ENCODE measurements at regions not wholly inside any gene's neighbourhood (a gene's known extent, or its start where the extent isn't known, plus 50 kb on each side); places are given as distances from the start of the nearest gene placed in this dataset.
A peak's percentile ranks its signal among the peaks of the same experiment; 100 is the strongest.

DNA sequence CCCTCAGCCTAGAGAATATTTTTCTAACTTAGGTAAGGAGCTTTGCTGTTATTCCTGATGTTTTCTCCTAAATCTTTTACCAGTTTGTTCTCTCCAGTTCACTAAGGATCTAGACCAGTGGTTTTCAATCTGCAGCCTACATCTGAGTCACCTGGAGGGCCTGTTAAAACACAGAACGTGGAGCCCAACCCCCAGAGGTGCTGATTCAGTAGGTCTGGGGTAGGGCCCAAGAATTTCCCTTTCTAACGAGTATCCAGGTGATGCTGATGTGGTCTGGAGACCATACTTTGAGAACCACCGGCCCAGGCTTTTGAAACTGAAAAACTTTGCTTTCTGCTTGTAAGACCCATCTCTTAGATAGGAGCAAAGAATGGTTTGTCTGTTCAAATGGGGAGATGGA, 51.2 kb upstream of the KMT2E start:
- no peak overlapping the region for H2BK15ac ChIP-seq (replicated peaks; ENCODE audit: low read depth)
- no peak for DNase-seq
- H3K27ac ChIP-seq (ENCODE audit: low read depth, low read length) = no peak overlapping the region
- no peak overlapping the region for H3K4ac ChIP-seq (ENCODE audit: low read depth, low read length)
- no peak overlapping the region for H4K5ac ChIP-seq (ENCODE audit: low read length)
- no peak overlapping the region for H2BK5ac ChIP-seq (ENCODE audit: low read length)
- no peak overlapping the region for H3K23ac ChIP-seq (ENCODE audit: low read length)
- no peaks in the 10 kb centered on the region for H3K36me3 ChIP-seq (ENCODE audit: control insufficient read depth, insufficient read depth, low read length)
- H3K9ac ChIP-seq (ENCODE audit: low read length) = no peak overlapping the region
- no peak overlapping the region for H2BK120ac ChIP-seq (ENCODE audit: low read depth, low read length)
- no peak overlapping the region for H2AK5ac ChIP-seq (ENCODE audit: low read length)
- no peaks in the 10 kb centered on the region for H3K79me2 ChIP-seq (ENCODE audit: control insufficient read depth, insufficient read depth, low read length)
- no peak overlapping the region for H4K8ac ChIP-seq (ENCODE audit: low read depth, low read length)
- no CpG with 5 or more reads among the region's 3 CpGs for WGBS (ENCODE audit: extremely low coverage, insufficient coverage, low lambda C conversion rate)
- no peak overlapping the region for H3K4me3 ChIP-seq (ENCODE audit: low read length)
- H3K27me3 ChIP-seq (ENCODE audit: insufficient read depth, low read length, poor library complexity) = no peaks in the 10 kb centered on the region
- no peak overlapping the region for H3K4me2 ChIP-seq (ENCODE audit: low read length)
- no peak overlapping the region for H3K56ac ChIP-seq (ENCODE audit: low read length)
- H3K18ac ChIP-seq (ENCODE audit: low read length) = no peak overlapping the region
- no peaks in the 10 kb centered on the region for H3K4me1 ChIP-seq (ENCODE audit: control insufficient read depth, low read depth, low read length)
- no peaks in the 10 kb centered on the region for H3K79me1 ChIP-seq (ENCODE audit: low read length)

DNA sequence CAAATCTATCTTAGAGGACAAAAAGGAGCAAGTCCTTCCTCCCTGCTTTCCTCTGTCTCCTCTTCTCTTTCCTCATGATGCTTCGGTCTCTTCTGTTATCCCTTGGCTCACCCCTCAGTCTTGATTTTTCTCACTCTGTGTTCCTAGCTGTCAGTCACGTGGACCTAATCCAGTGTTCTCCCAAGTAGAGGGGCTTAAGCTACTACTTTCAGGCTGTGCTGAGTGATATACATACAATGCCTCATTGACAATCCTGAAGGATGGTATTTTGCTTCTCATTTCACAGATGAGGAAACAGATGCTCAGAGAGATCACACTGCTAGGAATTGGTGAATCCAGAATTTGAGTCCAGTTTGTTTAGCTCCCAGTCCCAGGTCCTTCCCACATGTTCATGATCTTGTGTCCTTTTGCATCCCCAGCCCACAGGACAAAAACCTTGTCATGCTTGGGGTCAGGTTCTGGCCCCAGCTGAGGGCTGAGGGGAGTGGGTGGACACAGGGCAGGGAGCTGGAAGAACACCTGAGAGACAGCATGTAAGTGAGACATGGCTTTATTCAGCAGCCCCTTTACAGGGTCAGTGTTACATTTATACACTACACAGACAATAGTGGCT, 50.5 kb upstream of the KMT2E start:
- Histone ChIP-seq H3K4me1 (ENCODE audit: control insufficient read depth, low read depth, low read length) (no peaks in the 10 kb centered on the region), H4K8ac (ENCODE audit: low read depth, low read length) (no peak overlapping the region), H2BK120ac (ENCODE audit: low read depth, low read length) (no peak overlapping the region), H3K56ac (ENCODE audit: low read length) (no peak overlapping the region), H3K27me3 (ENCODE audit: insufficient read depth, low read length, poor library complexity) (no peaks in the 10 kb centered on the region), H3K27ac (ENCODE audit: low read depth, low read length) (no peak overlapping the region), H2AK5ac (ENCODE audit: low read length) (no peak overlapping the region), H3K23ac (ENCODE audit: low read length) (no peak overlapping the region), H3K4ac (ENCODE audit: low read depth, low read length) (no peak overlapping the region), H3K4me2 (ENCODE audit: low read length) (no peak overlapping the region), H3K79me2 (ENCODE audit: control insufficient read depth, insufficient read depth, low read length) (no peaks in the 10 kb centered on the region), H3K18ac (ENCODE audit: low read length) (no peak overlapping the region), H3K79me1 (ENCODE audit: low read length) (no peaks in the 10 kb centered on the region), H3K9ac (ENCODE audit: low read length) (no peak overlapping the region), H2BK15ac (replicated peaks; ENCODE audit: low read depth) (no peak overlapping the region), H3K4me3 (ENCODE audit: low read length) (no peak overlapping the region), H2BK5ac (ENCODE audit: low read length) (no peak overlapping the region), H3K36me3 (ENCODE audit: control insufficient read depth, insufficient read depth, low read length) (no peaks in the 10 kb centered on the region), H4K5ac (ENCODE audit: low read length) (no peak overlapping the region)
- DNase-seq = peak; percentile 55
- no CpG with 5 or more reads among the region's 2 CpGs for WGBS (ENCODE audit: extremely low coverage, insufficient coverage, low lambda C conversion rate)

- no CpG with 5 or more reads among the region's 3 CpGs for WGBS (ENCODE audit: extremely low coverage, insufficient coverage, low lambda C conversion rate)
Measured at GRCh38 chr7:104963991-104964385, 50.0 kb upstream of the KMT2E start.

More at GRCh38 chr7:104963991-104964385, 50.0 kb upstream of the KMT2E start:
- H3K36me3 ChIP-seq (ENCODE audit: control insufficient read depth, insufficient read depth, low read length) = no peaks in the 10 kb centered on the region
- H3K4me2 ChIP-seq (ENCODE audit: low read length) = no peak overlapping the region
- no peaks in the 10 kb centered on the region for H3K79me1 ChIP-seq (ENCODE audit: low read length)
- no peak overlapping the region for H3K4ac ChIP-seq (ENCODE audit: low read depth, low read length)
- no peak overlapping the region for H2BK120ac ChIP-seq (ENCODE audit: low read depth, low read length)
- no peak overlapping the region for H4K5ac ChIP-seq (ENCODE audit: low read length)
- DNase-seq = peak; percentile 57
- no peak overlapping the region for H3K56ac ChIP-seq (ENCODE audit: low read length)
- H3K18ac ChIP-seq (ENCODE audit: low read length) = no peak overlapping the region
- no peak overlapping the region for H3K27ac ChIP-seq (ENCODE audit: low read depth, low read length)
- no peaks in the 10 kb centered on the region for H3K79me2 ChIP-seq (ENCODE audit: control insufficient read depth, insufficient read depth, low read length)
- H3K23ac ChIP-seq (ENCODE audit: low read length) = no peak overlapping the region
- no peak overlapping the region for H3K9ac ChIP-seq (ENCODE audit: low read length)
- no peak overlapping the region for H2AK5ac ChIP-seq (ENCODE audit: low read length)
- no peak overlapping the region for H2BK15ac ChIP-seq (replicated peaks; ENCODE audit: low read depth)
- H3K4me3 ChIP-seq (ENCODE audit: low read length) = no peak overlapping the region
- H3K4me1 ChIP-seq (ENCODE audit: control insufficient read depth, low read depth, low read length) = no peaks in the 10 kb centered on the region
- H2BK5ac ChIP-seq (ENCODE audit: low read length) = no peak overlapping the region
- H4K8ac ChIP-seq (ENCODE audit: low read depth, low read length) = no peak overlapping the region
- no peaks in the 10 kb centered on the region for H3K27me3 ChIP-seq (ENCODE audit: insufficient read depth, low read length, poor library complexity)
